NOMO-1 (cell line): ENCODE measurements at regions not wholly inside any gene's neighbourhood (a gene's known extent, or its start where the extent isn't known, plus 50 kb on each side); places are given as distances from the start of the nearest gene placed in this dataset.

Source experiments
- DNase-seq, 2 experiments: peaks; one replicate each; lab custom pipeline; 2025; ENCODE audit not compliant: unreplicated experiment in 2 of 2; lab: John Stamatoyannopoulos, UW

DNA sequence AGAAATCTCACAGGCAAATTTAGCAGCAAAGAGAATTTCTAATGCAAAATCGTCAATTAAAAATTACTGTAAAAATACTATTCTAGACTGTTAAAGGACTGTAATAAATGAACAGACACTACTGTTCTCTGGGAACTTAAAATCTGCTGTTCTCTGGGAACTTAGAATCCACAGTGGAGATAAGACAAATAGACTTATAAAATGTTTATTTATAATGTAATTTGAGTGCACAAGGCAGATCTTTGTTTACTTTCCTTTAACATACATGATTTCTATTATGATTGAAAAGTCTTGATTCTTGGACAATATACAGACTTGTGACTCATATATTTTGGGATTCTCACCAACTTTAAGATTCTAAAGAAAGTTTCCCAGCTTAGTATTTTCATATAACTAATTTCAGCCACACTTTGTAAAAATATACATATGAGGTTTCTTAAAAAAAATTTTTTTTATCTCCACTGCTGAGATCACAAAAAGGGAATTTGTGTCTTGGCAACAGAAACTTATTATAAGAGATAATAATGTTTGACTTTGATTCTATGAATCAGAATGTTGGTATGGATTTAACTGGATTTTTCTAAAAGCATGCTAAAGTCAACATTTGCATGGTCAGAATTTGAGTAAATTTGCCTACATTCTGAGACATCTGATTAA lies 166.3 kb upstream of the RHOBTB1 start:
- DNase-seq = no peak

DNA sequence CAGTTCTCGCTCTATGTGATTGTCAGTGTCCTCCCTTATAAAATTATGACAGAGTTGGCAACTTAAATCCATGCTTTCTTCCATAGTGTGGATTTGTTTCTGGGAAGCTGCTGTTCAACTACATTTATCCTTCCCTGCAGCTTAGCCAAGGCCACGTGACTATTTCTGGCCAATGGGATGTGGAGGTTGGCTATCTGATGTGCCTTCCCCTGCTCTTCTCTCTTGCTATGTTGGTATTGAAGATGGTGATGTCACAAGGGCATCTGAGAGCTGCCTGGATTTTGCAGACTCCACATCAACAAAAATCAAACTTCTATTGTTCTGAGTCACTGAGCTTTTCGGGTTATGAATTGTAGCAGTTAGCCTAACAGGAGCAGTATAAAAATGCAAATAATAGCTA lies 164.9 kb upstream of the RHOBTB1 start:
- DNase-seq = no peak

DNA sequence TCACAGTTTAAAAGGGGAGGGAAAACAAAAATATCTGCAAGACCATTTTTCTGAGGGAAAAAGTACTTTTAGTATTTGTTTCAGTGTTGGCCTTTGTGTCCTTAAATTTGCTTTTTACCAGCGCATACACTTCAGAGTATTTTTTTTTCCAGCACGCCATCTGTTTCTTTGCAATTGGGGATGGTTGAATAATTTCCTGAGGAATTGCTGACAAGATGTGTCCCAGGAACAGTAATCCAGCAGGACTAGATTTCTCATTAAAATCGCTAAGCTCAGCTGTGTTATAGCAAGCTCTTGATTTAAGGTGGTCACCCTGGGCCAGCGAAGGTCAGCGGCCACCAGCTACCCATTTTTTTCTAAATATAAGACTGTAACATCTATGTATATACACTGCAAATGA lies 156.9 kb upstream of the RHOBTB1 start:
- DNase-seq = no peak

DNA sequence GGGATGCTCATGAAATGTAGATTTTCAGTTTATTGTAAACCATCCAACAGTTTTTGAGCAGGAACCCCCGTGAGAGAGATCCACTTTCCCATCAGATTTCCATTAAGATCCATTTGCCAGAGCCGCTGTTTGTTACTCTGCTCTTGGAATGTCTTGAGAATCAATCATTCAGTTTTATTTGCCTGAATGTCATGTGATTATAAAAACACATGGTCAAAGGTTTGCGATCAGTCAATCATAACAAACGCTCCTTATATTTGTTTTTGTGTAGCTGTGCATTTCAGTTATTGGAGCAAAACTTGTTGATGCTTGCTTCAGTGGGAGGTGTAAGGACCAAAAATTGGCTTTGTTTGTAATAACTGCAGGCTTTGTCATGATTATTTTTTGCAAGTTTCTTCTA lies 155.8 kb upstream of the RHOBTB1 start:
- DNase-seq = no peak

DNA sequence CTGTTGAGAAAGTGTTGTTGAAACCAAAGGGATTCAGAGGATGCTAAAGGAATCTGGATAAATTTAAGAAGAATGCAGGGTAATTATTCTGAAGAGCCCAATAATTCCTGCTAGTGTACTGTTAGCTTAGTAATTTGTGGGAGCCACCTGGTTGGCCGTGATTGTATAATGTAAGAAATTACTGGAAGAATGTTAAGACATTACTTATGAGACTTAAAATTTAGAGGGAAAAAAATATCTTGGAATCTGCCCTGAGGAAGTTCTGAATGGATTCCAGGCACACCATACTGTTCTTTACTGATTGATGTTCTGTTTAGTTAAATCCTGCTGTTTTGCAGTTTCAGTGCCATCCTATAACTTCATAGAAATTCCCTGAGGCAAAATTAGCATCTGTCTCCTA lies 155.0 kb upstream of the RHOBTB1 start:
- DNase-seq = no peak

DNA sequence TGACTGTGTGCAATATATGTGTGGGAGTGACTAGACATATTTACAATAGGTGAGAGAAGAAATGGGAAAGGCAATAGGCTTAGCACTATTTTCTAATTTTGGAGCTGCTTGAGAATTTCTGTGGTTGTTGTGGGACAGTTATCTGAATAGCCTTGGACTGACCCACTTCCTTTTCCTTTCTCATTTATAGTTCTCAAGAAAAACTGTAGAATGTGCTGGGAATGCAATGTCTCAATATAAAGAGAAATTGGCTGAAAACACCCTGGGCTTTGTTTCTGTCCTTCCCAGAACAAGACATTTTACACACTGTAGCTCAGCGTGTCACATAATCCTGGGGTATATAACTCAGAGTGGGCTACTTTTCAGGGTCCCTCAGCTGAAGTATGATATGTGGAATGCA lies 153.0 kb upstream of the RHOBTB1 start:
- no peak for DNase-seq

DNA sequence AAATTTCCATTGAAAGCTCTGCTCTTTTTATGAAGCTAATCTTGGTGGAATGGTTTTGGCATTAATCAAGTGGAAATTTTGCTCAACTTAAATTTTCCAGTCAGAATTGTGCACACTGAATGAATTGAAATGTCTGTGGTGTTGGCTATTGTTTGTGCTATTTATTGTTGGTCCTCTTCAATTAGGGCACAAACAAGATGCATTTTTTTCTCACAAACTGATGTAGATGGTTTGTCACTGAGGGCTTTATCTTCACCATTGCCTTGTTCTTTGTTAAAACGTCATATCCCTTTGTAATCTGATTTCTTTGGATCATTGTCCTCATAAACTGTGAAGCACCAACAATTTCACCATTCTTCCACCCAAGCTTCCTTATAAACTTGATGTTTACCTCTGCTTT lies 152.1 kb upstream of the RHOBTB1 start:
- no peak for DNase-seq

DNA sequence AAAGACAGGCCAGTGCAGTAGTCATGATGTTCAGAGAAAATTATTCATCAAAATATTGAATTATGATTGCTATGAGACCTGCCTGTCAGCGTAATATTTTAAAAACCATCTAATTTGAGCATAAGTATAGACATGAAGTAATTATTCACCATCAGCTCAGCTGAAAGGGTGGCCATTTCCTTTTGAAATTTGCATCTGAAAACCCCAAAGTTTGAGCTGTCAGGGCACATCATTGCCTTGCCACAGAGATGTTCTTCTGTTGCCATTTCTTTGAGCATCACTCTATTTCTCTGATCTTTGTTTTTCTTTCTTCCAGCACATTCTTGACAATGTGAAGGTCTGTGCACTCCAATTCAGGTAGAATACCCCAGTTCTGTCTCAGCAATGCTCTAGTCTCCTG lies 147.5 kb upstream of the RHOBTB1 start:
- DNase-seq = no peak

DNA sequence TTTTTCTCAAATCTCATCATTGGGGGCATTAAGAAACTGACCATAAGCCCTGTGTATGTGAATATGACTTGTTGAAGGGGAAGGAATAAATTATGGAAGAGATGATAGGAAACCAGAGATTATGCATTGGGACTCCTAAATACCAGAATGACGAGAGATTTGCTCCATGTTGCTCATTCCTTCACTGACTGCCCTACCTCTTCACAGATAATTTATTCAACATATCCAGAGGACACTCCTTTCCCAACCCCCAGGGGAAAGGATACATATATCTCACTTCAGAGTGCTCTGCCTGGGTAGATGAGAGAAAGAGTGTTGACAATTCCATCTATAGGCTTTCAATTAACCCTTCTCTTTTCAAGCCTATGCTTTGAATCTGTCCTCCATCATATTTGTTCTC lies 145.3 kb upstream of the RHOBTB1 start:
- DNase-seq = no peak

DNA sequence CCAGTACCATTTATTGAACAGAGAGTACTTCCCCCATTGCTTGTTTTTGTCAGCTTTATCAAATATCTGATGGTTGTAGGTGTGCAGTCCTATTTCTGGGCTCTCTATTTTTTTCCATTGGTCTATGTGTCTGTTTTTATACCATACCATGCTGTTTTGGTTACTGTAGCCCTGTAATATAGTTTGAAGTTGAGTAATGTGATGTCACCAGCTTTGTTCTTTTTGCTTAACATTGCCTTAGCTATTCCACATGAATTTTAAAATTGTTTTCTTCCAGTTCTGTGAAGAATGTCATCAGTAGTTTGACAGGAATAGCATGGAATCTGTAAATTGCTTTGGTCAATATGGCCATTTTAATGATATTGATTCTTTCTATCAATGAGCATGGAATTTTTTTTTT lies 140.5 kb upstream of the RHOBTB1 start:
- no peak for DNase-seq

DNA sequence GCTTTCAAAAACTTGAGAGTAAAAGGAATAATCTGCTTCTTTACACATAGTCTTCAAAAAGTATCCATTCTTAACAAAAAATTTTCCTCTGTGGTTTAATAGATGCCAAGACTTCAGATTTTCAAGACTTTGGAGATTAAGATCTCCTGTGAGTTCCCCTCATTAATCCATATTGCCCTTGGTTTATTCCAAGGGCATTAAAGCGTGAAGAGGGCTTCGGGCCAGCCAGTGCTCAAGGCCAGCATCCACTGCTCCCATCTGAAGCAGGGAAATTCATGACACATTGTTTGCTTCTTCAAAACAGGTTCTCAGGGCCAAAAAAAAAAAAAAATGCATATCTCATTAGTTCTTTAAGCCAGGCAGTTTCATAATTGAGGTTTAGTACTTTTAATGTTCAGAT lies 137.3 kb upstream of the RHOBTB1 start:
- DNase-seq = no peak

DNA sequence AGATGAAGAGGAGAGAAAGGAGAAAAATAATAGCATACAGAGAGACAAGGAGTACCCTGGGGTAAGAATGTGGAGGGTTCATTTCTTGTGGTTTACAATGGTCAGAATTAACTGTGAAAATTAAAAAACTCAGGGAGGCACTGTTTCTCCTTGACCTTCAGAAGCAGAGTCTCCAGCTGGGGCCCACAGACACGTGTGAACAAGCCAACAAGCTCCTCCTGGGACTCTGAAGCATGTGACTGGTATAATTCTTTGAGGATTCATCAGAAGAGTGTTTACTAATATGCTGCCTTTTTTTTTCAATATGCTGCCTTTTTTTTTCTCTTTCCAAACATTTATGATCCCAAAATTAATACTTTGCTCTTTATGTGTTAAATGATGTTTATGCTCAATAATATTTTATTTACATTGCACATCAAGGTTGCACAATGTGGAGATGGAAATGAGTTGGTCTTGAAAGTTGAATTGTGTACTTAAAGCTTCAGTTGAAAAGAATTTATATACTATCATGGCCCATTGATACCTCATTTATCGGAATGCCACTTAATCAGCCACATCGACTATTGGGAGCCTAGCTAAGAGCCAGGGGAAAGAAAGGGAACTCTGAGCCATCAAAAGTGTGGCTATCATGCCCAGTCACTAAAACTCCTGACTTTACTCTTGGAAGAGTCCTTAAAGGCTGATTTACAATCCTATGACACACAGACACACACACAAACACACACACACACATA lies 134.7 kb upstream of the RHOBTB1 start:
- no peak for DNase-seq

DNA sequence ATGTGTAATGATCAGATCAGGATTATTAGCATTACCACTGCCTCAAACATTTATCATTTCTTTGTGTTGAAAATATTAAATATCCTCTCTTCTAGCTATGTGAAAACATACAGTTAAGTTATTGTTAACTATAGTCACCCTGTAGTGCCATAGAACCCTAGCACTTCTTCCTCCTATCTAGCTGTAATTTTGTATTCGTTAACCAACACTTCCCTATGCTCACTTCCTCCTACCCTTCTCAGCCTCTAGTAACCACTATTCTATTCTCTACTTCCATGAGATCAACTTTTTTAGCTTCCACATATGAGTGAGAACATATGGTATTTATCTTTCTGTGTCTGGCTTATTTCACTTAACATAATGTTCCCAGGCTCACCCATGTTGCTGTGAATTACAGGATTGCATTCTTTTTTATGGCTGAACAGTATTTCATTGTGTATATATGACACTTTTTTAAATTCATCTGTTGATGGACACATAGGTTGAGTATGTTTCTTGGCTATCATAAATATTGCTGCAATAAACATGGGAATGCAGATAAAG lies 132.7 kb upstream of the RHOBTB1 start:
- no peak for DNase-seq

DNA sequence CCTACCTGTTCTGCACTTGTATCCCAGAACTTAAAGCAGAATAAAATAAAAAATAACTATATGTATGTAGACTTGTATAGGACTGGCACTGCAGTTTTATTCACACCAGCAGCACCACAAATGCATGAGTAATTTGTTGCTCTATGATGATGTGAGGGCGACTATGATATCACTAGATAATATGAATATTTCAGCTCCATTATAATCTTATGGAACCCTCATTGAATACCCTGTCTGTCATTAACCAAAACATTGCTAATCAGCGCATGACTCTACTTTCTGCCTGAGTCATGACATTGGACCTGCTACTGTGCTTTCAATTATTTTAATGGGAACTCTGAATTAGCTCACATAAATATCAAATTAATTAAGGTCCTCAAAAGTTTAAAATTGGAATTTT lies 129.4 kb upstream of the RHOBTB1 start:
- no peak for DNase-seq

DNA sequence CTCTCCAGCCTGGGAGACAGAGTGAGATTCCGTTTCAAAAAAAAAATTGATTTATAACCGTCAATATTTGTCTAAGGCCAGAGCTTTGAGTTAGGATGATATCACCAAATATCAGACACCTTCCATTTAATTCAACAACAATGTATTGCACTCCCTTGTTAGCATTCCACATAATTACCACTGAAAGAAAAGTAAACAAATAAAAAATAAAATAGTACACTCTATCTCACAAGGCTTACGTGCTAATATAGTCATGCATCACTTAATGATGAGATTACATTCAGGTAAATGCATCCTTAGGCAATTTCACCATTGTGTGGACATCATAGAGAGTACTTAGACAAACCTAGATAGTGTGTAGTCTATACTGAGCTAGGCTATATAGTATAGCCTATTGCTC lies 127.6 kb upstream of the RHOBTB1 start:
- no peak for DNase-seq

DNA sequence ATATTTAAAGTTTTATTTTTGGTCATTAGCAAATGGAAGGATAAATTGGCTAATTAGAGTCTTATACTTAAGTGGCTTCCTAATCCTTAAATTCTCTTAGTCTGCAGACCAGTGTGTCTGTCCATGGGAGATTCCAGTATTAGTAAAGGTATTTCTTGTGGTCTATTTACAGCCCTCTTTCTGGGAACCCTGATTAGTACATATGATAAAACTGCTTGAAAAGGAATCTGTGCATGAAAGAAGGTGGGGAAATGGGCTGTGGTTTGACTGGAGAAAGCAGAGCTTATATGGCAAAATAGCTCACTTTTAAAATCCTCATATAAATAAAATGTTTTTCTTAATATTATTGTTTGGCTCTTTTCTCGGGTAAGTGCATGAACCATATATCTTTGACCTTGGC lies 124.5 kb upstream of the RHOBTB1 start:
- DNase-seq = no peak

DNA sequence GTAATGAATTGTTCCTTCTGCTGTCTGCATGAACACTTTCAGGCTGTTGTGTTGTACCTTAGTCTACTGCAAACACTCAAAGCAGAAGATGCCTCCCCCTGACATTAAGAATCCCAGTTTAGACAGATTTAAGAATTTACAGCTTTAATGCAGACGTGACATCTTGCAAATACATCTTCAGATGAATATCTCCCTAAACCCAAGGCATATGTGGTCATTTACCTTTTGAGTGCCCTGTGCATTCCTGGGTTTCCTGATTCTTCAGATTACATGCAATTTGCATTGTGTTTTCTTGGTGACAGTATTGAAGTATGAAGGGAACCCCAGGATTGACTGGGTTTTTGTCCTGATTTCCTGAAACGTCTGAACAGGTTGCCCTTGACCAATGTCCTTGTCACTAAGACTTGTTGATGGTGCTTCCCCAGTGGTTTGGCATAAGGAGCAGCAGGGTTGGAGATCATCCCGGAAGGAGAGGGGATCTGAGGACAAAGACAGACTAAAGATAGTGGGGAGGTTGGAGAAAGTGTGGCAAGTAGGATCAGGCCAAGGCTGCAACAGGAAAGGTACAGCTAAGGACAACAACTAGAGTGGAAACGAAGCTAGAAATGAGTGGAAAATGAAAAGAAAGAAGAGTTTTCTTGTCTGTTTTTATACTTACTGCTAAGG lies 123.8 kb upstream of the RHOBTB1 start:
- DNase-seq = no peak

DNA sequence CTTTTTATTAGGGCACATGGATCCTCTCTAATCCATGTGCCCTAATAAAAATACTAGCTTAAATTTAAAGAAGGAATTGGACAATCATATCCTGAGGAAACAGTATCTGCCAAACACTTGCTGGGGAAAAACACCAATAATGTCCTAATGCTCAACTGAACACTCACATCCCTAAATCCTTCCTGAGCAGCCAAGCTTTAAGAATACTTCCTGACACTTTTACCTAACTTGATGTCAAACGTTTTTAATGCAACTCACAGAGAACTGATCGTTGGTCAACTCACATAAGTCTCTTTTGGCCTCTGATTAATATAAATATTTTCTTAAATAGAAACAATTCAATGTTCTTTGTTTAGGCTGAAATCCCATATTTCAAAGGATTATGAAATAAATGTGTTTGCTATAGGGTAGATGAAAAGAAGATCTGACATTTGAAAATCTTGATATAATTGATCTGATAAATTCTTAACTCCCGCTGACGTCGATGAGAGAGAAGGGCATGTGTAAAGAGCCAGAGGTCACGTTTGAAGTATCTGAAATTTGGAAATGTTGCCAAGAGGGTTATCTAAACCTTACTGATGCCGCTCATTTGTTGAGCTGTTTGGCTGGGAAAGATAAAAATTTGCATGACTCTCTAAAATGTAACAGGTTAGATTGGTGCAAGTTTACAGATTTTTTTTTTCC lies 122.8 kb upstream of the RHOBTB1 start:
- DNase-seq = no peak

DNA sequence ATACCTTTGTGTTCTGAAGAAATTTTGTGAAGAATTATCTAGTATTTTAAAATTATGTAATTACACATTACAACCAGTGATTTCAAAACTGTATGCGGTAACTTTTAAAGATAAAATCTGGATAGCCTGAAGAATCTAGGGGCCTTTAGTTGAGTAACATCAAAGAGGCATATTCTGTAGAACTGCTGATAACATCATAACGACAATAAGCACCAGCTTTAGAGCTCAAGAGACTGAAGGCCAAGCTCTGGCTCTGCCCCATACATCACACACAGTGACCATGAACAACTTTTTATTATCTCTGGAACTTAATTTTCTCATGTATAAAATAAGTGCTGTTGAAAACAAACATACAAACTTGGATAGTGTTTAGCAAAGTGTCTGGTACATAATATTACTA lies 121.1 kb upstream of the RHOBTB1 start:
- no peak for DNase-seq

DNA sequence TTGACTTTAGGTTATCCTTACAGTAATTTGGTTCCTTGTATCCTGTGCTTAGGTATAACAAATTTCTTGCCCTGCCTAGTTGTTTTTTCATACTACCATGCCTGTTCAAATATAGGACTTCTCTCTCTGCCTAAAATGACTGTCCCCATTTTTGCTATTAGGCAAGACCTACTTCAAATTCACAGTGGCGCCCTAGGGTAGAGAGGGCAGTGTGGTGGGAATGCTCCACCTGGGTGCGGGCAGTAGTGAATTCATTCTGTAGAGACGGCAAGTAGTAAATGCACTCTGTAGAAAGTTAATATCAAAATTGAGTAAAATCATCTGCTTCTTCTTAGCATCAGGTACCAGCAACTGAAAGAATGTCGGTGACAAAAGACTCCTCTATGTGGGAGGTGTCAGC lies 120.4 kb upstream of the RHOBTB1 start:
- DNase-seq = no peak

DNA sequence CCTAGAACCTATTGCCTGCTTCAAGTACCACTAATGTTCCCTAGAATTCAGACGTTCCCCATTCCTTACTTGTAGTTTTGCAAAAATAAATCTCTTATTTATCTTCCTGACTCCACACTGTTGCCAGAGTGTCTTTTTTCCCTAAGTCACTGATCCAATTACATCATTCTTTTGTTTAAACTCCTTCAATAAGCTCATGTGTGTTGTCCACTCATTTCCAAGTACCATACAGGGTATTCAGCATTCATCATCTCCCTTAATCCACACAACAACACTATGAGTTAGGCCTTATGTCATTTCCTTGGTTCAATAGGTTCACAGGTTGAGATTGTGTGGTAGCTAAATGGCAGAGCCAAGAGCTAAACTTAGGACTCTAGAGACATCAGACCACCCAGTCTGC lies 119.9 kb upstream of the RHOBTB1 start:
- no peak for DNase-seq
